ENCODE measurements at regions not wholly inside any gene's neighbourhood (a gene's known extent, or its start where the extent isn't known, plus 50 kb on each side); places are given as distances from the start of the nearest gene placed in this dataset.

GRCh38 chrX:98409867-98410266 lies 1526.2 kb downstream of the RPA4 start:
- TF ChIP-seq, protein P1, sequence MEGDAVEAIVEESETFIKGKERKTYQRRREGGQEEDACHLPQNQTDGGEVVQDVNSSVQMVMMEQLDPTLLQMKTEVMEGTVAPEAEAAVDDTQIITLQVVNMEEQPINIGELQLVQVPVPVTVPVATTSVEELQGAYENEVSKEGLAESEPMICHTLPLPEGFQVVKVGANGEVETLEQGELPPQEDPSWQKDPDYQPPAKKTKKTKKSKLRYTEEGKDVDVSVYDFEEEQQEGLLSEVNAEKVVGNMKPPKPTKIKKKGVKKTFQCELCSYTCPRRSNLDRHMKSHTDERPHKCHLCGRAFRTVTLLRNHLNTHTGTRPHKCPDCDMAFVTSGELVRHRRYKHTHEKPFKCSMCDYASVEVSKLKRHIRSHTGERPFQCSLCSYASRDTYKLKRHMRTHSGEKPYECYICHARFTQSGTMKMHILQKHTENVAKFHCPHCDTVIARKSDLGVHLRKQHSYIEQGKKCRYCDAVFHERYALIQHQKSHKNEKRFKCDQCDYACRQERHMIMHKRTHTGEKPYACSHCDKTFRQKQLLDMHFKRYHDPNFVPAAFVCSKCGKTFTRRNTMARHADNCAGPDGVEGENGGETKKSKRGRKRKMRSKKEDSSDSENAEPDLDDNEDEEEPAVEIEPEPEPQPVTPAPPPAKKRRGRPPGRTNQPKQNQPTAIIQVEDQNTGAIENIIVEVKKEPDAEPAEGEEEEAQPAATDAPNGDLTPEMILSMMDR (IDR thresholded peaks at IDR 0.05), result no peak
- TF ChIP-seq POLR2A (IDR thresholded peaks at IDR 0.05), result no peak
